Inferior parietal cortex (tissue), 1 donor: ENCODE measurements at regions not wholly inside any gene's neighbourhood (a gene's known extent, or its start where the extent isn't known, plus 50 kb on each side); places are given as distances from the start of the nearest gene placed in this dataset.

Experiments
- DNase-seq: peaks from one replicate; pipeline ENCODE4 v3.0.0-alpha.2; 2016; ENCODE audit errors: extremely low spot score

GRCh38 chr4:124807421-124807820, 94.9 kb upstream of the ANKRD50 start:
- DNase-seq, result no peak

- DNase-seq, result no peak
Measured at GRCh38 chr4:124806403-124806802, 93.9 kb upstream of the ANKRD50 start.

- no peak for DNase-seq
Measured at GRCh38 chr4:124804584-124804983, 92.1 kb upstream of the ANKRD50 start.

GRCh38 chr4:124804041-124804440, 91.5 kb upstream of the ANKRD50 start:
- DNase-seq, result no peak

GRCh38 chr4:124803641-124804040, 91.1 kb upstream of the ANKRD50 start:
- DNase-seq, result no peak

- DNase-seq, result no peak
Measured at GRCh38 chr4:124803026-124803425, 90.5 kb upstream of the ANKRD50 start.

- DNase-seq, result no peak
Measured at GRCh38 chr4:124797223-124797622, 84.7 kb upstream of the ANKRD50 start.

- DNase-seq, result no peak
Measured at GRCh38 chr4:124790471-124790870, 77.9 kb upstream of the ANKRD50 start.

GRCh38 chr4:124786634-124787033, 74.1 kb upstream of the ANKRD50 start:
- no peak for DNase-seq

- no peak for DNase-seq
Measured at GRCh38 chr4:124785645-124786044, 73.1 kb upstream of the ANKRD50 start.

- no peak for DNase-seq
Measured at GRCh38 chr4:124783847-124784246, 71.3 kb upstream of the ANKRD50 start.

- no peak for DNase-seq
Measured at GRCh38 chr4:124777007-124777406, 64.5 kb upstream of the ANKRD50 start.

- no peak for DNase-seq
Measured at GRCh38 chr4:124768596-124769365, 56.2 kb upstream of the ANKRD50 start.

GRCh38 chr4:124762956-124763355, 50.4 kb upstream of the ANKRD50 start:
- DNase-seq, result no peak
